ENCODE measurements at regions not wholly inside any gene's neighbourhood (a gene's known extent, or its start where the extent isn't known, plus 50 kb on each side); places are given as distances from the start of the nearest gene placed in this dataset.

DNA sequence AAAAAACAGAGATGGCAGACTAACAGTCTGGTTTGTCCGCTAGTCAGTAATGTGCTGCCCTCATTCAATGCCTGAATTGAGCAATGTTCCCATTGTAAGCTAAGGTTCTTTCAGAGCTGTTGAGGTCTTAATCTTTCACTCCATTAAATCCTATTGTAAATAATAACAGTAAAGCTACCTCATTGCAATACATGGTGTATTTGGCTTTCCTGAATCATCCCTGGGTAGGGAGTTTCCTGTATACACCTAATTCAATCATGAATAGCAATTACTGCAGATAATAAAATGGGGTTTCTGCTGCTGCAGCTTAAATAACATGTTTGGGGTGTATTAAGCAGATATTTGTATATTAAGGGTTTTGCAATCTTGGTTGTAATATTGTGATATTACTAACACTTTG is 1100.2 kb upstream of the INTU start:
- no TSS peak for BruUV-seq (replicated peaks)
- intact Hi-C loops (cut with micrococcal nuclease) = no loop called here

DNA sequence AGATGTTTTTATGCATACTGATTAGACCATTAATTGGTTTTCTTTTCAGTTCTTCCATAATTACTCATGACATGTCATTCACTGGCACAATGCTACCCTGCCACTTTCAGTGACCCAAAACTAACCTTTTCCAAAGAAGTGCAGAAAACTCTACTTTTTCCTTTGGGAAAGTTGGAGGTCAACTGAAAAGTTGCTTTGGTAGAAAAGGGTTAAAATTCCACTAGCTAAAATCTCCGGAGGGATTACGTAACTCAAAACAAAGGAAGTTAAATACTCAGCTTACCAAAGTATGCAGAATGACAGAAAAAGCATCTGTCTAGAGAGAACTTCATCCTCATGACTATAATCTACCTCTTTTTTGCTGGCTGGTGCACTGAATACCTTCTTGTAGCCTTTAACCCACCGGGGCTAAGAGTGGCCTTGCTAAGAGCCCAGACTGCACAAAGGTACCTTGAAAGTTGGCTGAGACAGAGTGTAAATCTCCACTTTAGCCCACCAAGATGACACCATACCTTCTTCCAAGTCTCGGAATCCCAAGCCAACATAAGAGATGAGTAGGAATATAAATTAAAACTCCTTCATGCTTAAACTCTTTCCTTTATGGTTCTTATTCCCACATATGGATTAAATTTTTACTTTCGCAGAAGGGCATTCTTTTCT is 1099.5 kb upstream of the INTU start:
- no peak overlapping the region for H3K27ac ChIP-seq (ENCODE audit: insufficient read depth, low read depth, low read length)
- H3K27me3 ChIP-seq (ENCODE audit: control insufficient read depth in 2 of 2, insufficient read depth in 2 of 2, low read length in 2 of 2) = no peaks in the 10 kb centered on the region
- no peaks in the 10 kb centered on the region for H4K20me1 ChIP-seq (replicated peaks; ENCODE audit: control insufficient read depth, extremely low read depth, insufficient read depth, low read length)
- dilution Hi-C loops (cut with MboI; ENCODE audit: extremely low pct_ligation_motif_present, low sequenced_read_pairs) = no loop called here
- no peaks in the 10 kb centered on the region for H3K36me3 ChIP-seq (ENCODE audit: control insufficient read depth in 2 of 2, extremely low read depth in 1 of 2, insufficient read depth in 2 of 2, low read length in 2 of 2)
- intact Hi-C loops (cut with micrococcal nuclease) = no loop called here
- no peaks in the 10 kb centered on the region for H3K4me1 ChIP-seq (ENCODE audit: control insufficient read depth, extremely low read depth, insufficient read depth, low read length)
- no peak for DNase-seq (ENCODE audit: low read depth, low spot score)
- no peaks in the 10 kb centered on the region for H3K9me1 ChIP-seq (replicated peaks; ENCODE audit: control insufficient read depth, extremely low read depth, insufficient read depth, low read length)
- POLR2A ChIA-PET = no interaction called here
- H3K9ac ChIP-seq (replicated peaks; ENCODE audit: extremely low read depth, insufficient read depth, low read length) = no peak overlapping the region
- H3K9me3 ChIP-seq (replicated peaks; ENCODE audit: control insufficient read depth, insufficient read depth, low read length) = no peaks in the 10 kb centered on the region
- no peak overlapping the region for H2AFZ ChIP-seq (ENCODE audit: low read depth, low read length)
- CTCF ChIA-PET = no interaction called here
- H3K79me2 ChIP-seq (ENCODE audit: control insufficient read depth, insufficient read depth, low read length) = no peaks in the 10 kb centered on the region
- no peak overlapping the region for H3K4me2 ChIP-seq (ENCODE audit: insufficient read depth, low read length)
- FAIRE-seq = no peak
- H3K4me3 ChIP-seq (replicated peaks in 1 of 3; ENCODE audit: insufficient read depth in 1 of 3, low read depth in 1 of 3, low read length in 3 of 3) = no peak overlapping the region
- no TSS peak for BruUV-seq (replicated peaks)
- TF ChIP-seq FOS (IDR thresholded peaks at IDR 0.05; ENCODE audit: borderline replicate concordance, insufficient read depth, low read length) = no peak
- TF ChIP-seq GATA2 (IDR thresholded peaks at IDR 0.05; ENCODE audit: insufficient read depth, insufficient read length, low read depth, low read length) = no peak
- no peak for TF ChIP-seq POLR2A (IDR thresholded peaks at IDR 0.05; ENCODE audit: low read depth, low read length)
- TF ChIP-seq, protein P1, sequence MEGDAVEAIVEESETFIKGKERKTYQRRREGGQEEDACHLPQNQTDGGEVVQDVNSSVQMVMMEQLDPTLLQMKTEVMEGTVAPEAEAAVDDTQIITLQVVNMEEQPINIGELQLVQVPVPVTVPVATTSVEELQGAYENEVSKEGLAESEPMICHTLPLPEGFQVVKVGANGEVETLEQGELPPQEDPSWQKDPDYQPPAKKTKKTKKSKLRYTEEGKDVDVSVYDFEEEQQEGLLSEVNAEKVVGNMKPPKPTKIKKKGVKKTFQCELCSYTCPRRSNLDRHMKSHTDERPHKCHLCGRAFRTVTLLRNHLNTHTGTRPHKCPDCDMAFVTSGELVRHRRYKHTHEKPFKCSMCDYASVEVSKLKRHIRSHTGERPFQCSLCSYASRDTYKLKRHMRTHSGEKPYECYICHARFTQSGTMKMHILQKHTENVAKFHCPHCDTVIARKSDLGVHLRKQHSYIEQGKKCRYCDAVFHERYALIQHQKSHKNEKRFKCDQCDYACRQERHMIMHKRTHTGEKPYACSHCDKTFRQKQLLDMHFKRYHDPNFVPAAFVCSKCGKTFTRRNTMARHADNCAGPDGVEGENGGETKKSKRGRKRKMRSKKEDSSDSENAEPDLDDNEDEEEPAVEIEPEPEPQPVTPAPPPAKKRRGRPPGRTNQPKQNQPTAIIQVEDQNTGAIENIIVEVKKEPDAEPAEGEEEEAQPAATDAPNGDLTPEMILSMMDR (IDR thresholded peaks at IDR 0.05; ENCODE audit: extremely low read depth in 1 of 2, insufficient read depth in 1 of 2, low read depth in 1 of 2, low read length in 2 of 2) = no peak
- TF ChIP-seq JUN (IDR thresholded peaks at IDR 0.05; ENCODE audit: borderline replicate concordance, insufficient read depth, insufficient read length, low read depth) = no peak
- TF ChIP-seq MYC (IDR thresholded peaks at IDR 0.05; ENCODE audit: low read depth, low read length) = no peak
- no peak for TF ChIP-seq POLR2AphosphoS5 (IDR thresholded peaks at IDR 0.05; ENCODE audit: insufficient read depth, low read depth, low read length)
- TF ChIP-seq, protein P2, sequence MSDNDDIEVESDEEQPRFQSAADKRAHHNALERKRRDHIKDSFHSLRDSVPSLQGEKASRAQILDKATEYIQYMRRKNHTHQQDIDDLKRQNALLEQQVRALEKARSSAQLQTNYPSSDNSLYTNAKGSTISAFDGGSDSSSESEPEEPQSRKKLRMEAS (IDR thresholded peaks at IDR 0.05; ENCODE audit: insufficient read depth, insufficient read length) = no peak
- no peak for TF ChIP-seq EZH2 (IDR thresholded peaks at IDR 0.05; ENCODE audit: borderline replicate concordance, low read depth, low read length, severe bottlenecking)

More for the DNA sequence above, 1100.2 kb upstream of the INTU start:
- H4K20me1 ChIP-seq (replicated peaks; ENCODE audit: control insufficient read depth, extremely low read depth, insufficient read depth, low read length) = no peaks in the 10 kb centered on the region
- H3K36me3 ChIP-seq (ENCODE audit: control insufficient read depth in 2 of 2, extremely low read depth in 1 of 2, insufficient read depth in 2 of 2, low read length in 2 of 2) = no peaks in the 10 kb centered on the region
- DNase-seq (ENCODE audit: low read depth, low spot score) (no peak), FAIRE-seq (no peak)
- TF ChIP-seq JUN (IDR thresholded peaks at IDR 0.05; ENCODE audit: borderline replicate concordance, insufficient read depth, insufficient read length, low read depth) (no peak), MYC (IDR thresholded peaks at IDR 0.05; ENCODE audit: low read depth, low read length) (no peak), FOS (IDR thresholded peaks at IDR 0.05; ENCODE audit: borderline replicate concordance, insufficient read depth, low read length) (no peak)
- TF ChIP-seq, protein P2 (IDR thresholded peaks at IDR 0.05; ENCODE audit: insufficient read depth, insufficient read length) = no peak
- no peaks in the 10 kb centered on the region for H3K4me1 ChIP-seq (ENCODE audit: control insufficient read depth, extremely low read depth, insufficient read depth, low read length)
- H3K9me3 ChIP-seq (replicated peaks; ENCODE audit: control insufficient read depth, insufficient read depth, low read length) = no peaks in the 10 kb centered on the region
- POLR2A ChIA-PET = no interaction called here
- no peak overlapping the region for H3K4me2 ChIP-seq (ENCODE audit: insufficient read depth, low read length)
- no peak overlapping the region for H3K27ac ChIP-seq (ENCODE audit: insufficient read depth, low read depth, low read length)
- H3K9me1 ChIP-seq (replicated peaks; ENCODE audit: control insufficient read depth, extremely low read depth, insufficient read depth, low read length) = no peaks in the 10 kb centered on the region
- H3K4me3 ChIP-seq (replicated peaks in 1 of 3; ENCODE audit: insufficient read depth in 1 of 3, low read depth in 1 of 3, low read length in 3 of 3) = no peak overlapping the region
- no peak overlapping the region for H3K9ac ChIP-seq (replicated peaks; ENCODE audit: extremely low read depth, insufficient read depth, low read length)
- H3K27me3 ChIP-seq (ENCODE audit: control insufficient read depth in 2 of 2, insufficient read depth in 2 of 2, low read length in 2 of 2) = no peaks in the 10 kb centered on the region
- H2AFZ ChIP-seq (ENCODE audit: low read depth, low read length) = no peak overlapping the region
- CTCF ChIA-PET = no interaction called here
- no peaks in the 10 kb centered on the region for H3K79me2 ChIP-seq (ENCODE audit: control insufficient read depth, insufficient read depth, low read length)
- dilution Hi-C loops (cut with MboI; ENCODE audit: extremely low pct_ligation_motif_present, low sequenced_read_pairs) = no loop called here
